GM12865 (cell line): ENCODE measurements at regions not wholly inside any gene's neighbourhood (a gene's known extent, or its start where the extent isn't known, plus 50 kb on each side); places are given as distances from the start of the nearest gene placed in this dataset.

Experiments
- DNase-seq: peaks from one replicate; pipeline ENCODE4 v3.0.0; 2010; ENCODE audit warnings: low read depth
- H3K4me3 ChIP-seq: 2 replicates; pipeline ENCODE4 v1.5.1; 2011; ENCODE audit warnings: mild to moderate bottlenecking, low read depth, low read length, control low read depth
- TF ChIP-seq, protein P1 (sequence below): IDR thresholded peaks from 2 replicates; pipeline ENCODE4 v1.5.1; 2011; ENCODE audit warnings: low read length, control low read depth, low read depth, inconsistent platforms; ENCODE audit not compliant: insufficient read depth; ENCODE audit errors: missing control alignments

- TF ChIP-seq, protein P1, sequence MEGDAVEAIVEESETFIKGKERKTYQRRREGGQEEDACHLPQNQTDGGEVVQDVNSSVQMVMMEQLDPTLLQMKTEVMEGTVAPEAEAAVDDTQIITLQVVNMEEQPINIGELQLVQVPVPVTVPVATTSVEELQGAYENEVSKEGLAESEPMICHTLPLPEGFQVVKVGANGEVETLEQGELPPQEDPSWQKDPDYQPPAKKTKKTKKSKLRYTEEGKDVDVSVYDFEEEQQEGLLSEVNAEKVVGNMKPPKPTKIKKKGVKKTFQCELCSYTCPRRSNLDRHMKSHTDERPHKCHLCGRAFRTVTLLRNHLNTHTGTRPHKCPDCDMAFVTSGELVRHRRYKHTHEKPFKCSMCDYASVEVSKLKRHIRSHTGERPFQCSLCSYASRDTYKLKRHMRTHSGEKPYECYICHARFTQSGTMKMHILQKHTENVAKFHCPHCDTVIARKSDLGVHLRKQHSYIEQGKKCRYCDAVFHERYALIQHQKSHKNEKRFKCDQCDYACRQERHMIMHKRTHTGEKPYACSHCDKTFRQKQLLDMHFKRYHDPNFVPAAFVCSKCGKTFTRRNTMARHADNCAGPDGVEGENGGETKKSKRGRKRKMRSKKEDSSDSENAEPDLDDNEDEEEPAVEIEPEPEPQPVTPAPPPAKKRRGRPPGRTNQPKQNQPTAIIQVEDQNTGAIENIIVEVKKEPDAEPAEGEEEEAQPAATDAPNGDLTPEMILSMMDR = no peak
- DNase-seq = no peak
- H3K4me3 ChIP-seq = no peak overlapping the region
Observed at GRCh38 chr4:163609019-163609418, 114.5 kb downstream of the TMA16 start.

DNA sequence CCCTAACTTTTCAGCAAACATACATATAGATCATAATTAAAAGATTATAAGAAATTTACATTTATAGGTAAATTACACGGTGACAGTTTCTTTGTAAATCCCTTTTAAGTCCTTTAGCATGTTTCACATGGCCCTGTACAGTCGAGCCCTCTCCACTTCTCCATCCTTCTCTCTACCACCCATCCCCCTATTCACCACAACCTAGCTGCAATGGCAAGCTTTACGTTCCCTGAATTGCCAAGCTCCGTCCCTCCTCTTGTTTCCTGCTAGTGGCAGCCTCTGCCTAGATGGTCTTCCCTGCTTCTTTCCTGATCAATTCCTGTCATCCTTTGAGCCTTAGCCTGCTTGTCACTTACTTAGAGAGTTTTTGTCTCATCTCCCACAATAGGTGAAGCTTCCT lies 116.2 kb downstream of the TMA16 start:
- no peak overlapping the region for H3K4me3 ChIP-seq
- DNase-seq = no peak
- TF ChIP-seq, protein P1 = no peak

DNA sequence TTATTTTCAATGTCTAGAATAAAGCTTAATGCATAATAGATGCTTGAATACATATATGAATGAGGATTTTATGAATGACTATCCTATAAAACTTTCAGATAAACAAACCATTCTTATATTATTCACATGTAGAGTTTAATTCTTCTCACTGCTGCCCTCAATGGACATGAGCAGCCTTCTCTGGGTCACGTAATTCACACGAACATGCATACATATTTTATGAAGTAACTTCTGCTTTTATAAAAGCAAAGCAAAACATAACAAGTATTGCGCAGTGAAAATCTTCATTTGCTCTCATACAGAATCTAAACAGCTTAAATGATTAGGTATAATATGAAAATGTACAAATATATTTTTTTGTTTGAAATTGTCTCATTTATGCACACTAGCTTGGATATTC lies 116.7 kb downstream of the TMA16 start:
- H3K4me3 ChIP-seq = no peak overlapping the region
- no peak for DNase-seq
- TF ChIP-seq, protein P1 = no peak

GRCh38 chr4:163611784-163612445 lies 117.4 kb downstream of the TMA16 start:
- peak; percentile 26 for DNase-seq
- H3K4me3 ChIP-seq = no peak overlapping the region
- TF ChIP-seq, protein P1 = no peak

DNA sequence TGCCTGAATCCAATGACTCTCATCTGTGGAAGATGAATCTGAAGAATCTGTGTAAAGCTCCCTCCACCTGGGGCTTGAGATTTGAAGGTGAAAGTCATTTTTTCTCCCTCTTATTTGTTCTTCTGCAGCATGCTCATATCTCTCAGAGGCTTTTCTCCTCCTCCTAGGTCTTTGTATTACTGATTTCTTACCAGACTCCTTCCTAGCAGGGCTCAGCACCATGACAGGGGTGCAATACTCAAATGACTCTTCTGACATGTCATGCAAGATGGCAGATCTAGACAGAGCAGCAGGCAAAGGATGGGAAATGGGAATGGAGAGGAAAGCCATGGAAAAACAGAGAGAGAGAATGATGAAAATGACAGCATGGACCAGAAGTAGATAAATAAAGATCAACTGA lies 118.3 kb downstream of the TMA16 start:
- H3K4me3 ChIP-seq = no peak overlapping the region
- TF ChIP-seq, protein P1 = no peak

DNA sequence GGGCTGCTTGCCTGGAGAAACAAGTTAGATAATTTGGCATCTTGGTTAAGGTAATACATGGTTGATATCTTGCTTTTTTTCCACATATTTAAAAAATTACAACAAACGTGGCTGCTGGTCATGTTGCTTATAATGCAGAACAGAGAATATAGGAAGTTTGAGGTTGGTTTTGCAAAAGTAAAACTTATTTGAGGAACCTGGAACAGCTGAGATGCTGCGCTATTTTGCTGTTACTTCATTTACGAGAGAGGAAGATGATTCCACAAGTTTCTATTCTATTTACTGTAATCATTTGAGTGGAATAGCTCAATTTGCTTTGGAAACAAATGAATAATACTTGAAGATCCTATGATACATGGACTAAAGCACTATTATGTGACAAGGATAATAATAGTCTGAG lies 118.9 kb downstream of the TMA16 start:
- DNase-seq = no peak
- TF ChIP-seq, protein P1 = no peak
- no peak overlapping the region for H3K4me3 ChIP-seq

More for the DNA sequence above, 118.3 kb downstream of the TMA16 start:
- DNase-seq = no peak

DNA sequence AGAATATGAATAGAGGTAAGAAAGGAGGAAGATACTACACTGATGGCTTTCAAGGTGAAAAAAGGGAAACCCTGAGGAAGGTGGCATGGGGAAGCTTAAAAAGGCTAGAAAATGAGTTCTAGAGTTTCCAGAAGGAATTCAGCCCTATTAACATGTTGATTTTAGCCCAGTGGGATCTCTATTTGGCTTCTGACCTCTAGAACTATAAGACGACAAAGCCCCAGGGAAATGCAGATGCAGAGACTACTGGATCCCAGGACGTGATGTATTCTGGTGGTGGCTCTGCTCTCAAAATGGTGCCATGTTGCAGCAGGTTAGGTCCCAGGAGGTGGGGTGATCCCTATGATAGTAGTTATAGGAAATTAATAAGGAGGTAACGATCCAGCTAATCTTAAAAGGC lies 120.4 kb downstream of the TMA16 start:
- TF ChIP-seq, protein P1 = no peak
- H3K4me3 ChIP-seq = no peak overlapping the region
- no peak for DNase-seq
